Endothelial cell of umbilical vein (primary cell): ENCODE measurements at regions not wholly inside any gene's neighbourhood (a gene's known extent, or its start where the extent isn't known, plus 50 kb on each side); places are given as distances from the start of the nearest gene placed in this dataset.

Source experiments
- CTCF ChIP-seq, 2 donors: IDR thresholded peaks; 1 replicate in 1 of 2; 2 replicates in 1 of 2; pipeline ENCODE4 v1.5.1; 2011; ENCODE audit warnings: low read length in 2 of 2, mild to moderate bottlenecking in 2 of 2, moderate library complexity in 2 of 2, control low read depth in 1 of 2, inconsistent platforms in 1 of 2, low read depth in 1 of 2; ENCODE audit not compliant: insufficient read depth in 1 of 2; ENCODE audit errors: extremely low read depth in 1 of 2
- FOS ChIP-seq: IDR thresholded peaks from 2 replicates; pipeline ENCODE4 v1.6.1; 2011; ENCODE audit warnings: mild to moderate bottlenecking, low read length, moderate library complexity, borderline replicate concordance; ENCODE audit not compliant: insufficient read depth
- MAX ChIP-seq: IDR thresholded peaks from 2 replicates; pipeline ENCODE4 v1.6.1; 2011; ENCODE audit not compliant: insufficient read depth, insufficient read length
- POLR2AphosphoS5 ChIP-seq: IDR thresholded peaks from 2 replicates; pipeline ENCODE4 v1.6.1; 2012; ENCODE audit warnings: low read depth, mild to moderate bottlenecking, control low read depth, low read length, moderate library complexity; ENCODE audit not compliant: insufficient read depth

GRCh38 chr9:115756736-115757135, 396.9 kb upstream of the PAPPA start:
- TF ChIP-seq POLR2AphosphoS5 (no peak), CTCF (IDR thresholded peaks at IDR 0.05; ENCODE audit: extremely low read depth in 1 of 2, insufficient read depth in 1 of 2, low read depth in 1 of 2, low read length in 2 of 2) (no peak), MAX (no peak), FOS (no peak)
